OCI-LY3 (cell line): ENCODE measurements at regions not wholly inside any gene's neighbourhood (a gene's known extent, or its start where the extent isn't known, plus 50 kb on each side); places are given as distances from the start of the nearest gene placed in this dataset.

Experiments used
- H2AFZ ChIP-seq: fragments of 200-600, 300-600 bp; shearing (Covaris generic); 2 replicates; pipeline ENCODE4 v1.6.0; 2014; ENCODE audit warnings: antibody characterized with exemption, low read depth, low read length
- H3K27ac ChIP-seq: fragments of 200-600, 300-600 bp; sonication (generic); 2 replicates; pipeline ENCODE4 v1.5.1; 2014; ENCODE audit warnings: mild to moderate bottlenecking, low read length, moderate library complexity, mixed read lengths
- H3K27me3 ChIP-seq: fragments of 200-600, 300-600 bp; sonication (generic); 2 replicates; pipeline ENCODE4 v1.6.1; 2014; ENCODE audit warnings: low read depth, low read length, mixed read lengths
- H3K36me3 ChIP-seq: fragments of 200-600, 300-600 bp; sonication (generic); replicated peaks from 2 replicates; pipeline ENCODE3; 2014; ENCODE audit warnings: low read depth, low read length, mixed read lengths
- H3K4me1 ChIP-seq: fragments of 300-600, 200-600 bp; sonication (generic); 2 replicates; pipeline ENCODE4 v1.6.1; 2014; ENCODE audit warnings: low read length, mixed read lengths
- H3K4me2 ChIP-seq: fragments of 200-600, 300-600 bp; sonication (generic); 2 replicates; pipeline ENCODE4 v1.6.1; 2014; ENCODE audit warnings: low read length, mixed read lengths
- H3K4me3 ChIP-seq: fragments of 300-600, 200-600 bp; sonication (generic); 2 replicates; pipeline ENCODE4 v1.5.1; 2014; ENCODE audit warnings: antibody characterized with exemption, mild to moderate bottlenecking, low read length, moderate library complexity
- H3K79me2 ChIP-seq: fragments of 300-600, 200-600 bp; shearing (Covaris generic); 2 replicates; pipeline ENCODE4 v1.6.1; 2014; ENCODE audit warnings: mild to moderate bottlenecking, low read length, mixed read lengths
- H3K9ac ChIP-seq: fragments of 300-600, 200-600 bp; shearing (Covaris generic); 2 replicates; pipeline ENCODE4 v1.6.0; 2014; ENCODE audit warnings: mild to moderate bottlenecking, low read length, moderate library complexity
- H3K9me3 ChIP-seq: fragments of 200-600, 300-600 bp; shearing (Covaris generic); 2 replicates; pipeline ENCODE4 v1.6.1; 2014; ENCODE audit warnings: low read length, mixed read lengths; ENCODE audit not compliant: insufficient read depth
- H4K20me1 ChIP-seq: fragments of 200-600, 300-600 bp; sonication (generic); 2 replicates; pipeline ENCODE4 v1.6.1; 2016; ENCODE audit warnings: low read length, mixed read lengths; ENCODE audit not compliant: insufficient read depth
- EZH2phosphoT487 ChIP-seq: fragments of 200-600 bp; shearing (Covaris generic); IDR thresholded peaks from 2 replicates; pipeline ENCODE4 v1.6.1; 2018; ENCODE audit warnings: antibody characterized with exemption, mixed run types, low read depth
- TF ChIP-seq, protein P1 (sequence below): fragments of 200-600, 300-600 bp; sonication (generic); IDR thresholded peaks from 2 replicates; pipeline ENCODE4 v1.5.1; 2014; ENCODE audit warnings: antibody characterized with exemption, low read length, low read depth

DNA sequence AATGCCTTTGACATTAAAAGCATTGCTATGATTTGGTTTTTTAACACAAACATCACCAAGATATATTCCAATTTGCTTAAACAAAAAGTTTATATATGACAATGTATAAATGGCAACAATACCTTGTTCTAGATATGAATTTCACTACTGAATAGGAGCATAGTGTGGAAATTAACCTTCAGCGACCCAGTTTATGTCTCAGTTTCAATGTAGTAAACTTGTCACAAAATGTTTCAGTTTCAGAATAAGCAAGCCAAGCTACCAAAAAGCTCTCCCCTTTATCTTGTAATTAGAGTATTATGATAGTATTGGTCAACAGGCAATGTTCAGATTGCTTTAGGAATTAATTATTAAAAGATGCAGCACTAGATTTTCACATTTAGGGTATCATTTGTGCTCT is 99.6 kb upstream of the PCDH15 start:
- H3K27ac ChIP-seq: no peak overlapping the region

DNA sequence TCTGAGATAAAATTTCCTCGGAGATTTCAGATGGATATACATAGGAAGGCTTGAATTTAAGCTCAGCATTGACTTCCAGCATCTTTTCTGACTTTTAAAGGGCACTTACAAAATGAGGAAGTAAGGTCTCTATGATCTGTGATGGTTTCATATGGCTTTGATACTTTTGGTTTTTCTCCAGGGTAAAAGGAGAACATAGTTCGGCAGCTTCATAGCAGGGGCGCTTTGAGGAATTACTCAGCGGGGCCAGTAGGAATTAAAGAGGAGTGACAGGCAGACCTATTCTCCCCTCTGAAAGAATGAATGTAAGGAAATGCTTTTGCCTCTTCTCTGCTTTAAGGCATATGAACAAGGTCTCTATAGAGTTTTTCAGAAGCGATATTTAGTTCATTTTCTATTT is 80.0 kb upstream of the PCDH15 start:
- Histone ChIP-seq H4K20me1 (no peaks in the 10 kb centered on the region), H3K36me3 (no peaks in the 10 kb centered on the region), H3K9me3 (no peaks in the 10 kb centered on the region), H3K27ac (no peak overlapping the region), H3K79me2 (no peaks in the 10 kb centered on the region), H2AFZ (no peak overlapping the region), H3K27me3 (no peaks in the 10 kb centered on the region), H3K4me1 (no peaks in the 10 kb centered on the region; the same call in 1 of the 2 replicates), H3K4me3 (no peak overlapping the region), H3K4me2 (peak overlapping the region; percentile 18; the same call in 1 of the 2 replicates), H3K9ac (no peak overlapping the region)
- TF ChIP-seq, protein P1, sequence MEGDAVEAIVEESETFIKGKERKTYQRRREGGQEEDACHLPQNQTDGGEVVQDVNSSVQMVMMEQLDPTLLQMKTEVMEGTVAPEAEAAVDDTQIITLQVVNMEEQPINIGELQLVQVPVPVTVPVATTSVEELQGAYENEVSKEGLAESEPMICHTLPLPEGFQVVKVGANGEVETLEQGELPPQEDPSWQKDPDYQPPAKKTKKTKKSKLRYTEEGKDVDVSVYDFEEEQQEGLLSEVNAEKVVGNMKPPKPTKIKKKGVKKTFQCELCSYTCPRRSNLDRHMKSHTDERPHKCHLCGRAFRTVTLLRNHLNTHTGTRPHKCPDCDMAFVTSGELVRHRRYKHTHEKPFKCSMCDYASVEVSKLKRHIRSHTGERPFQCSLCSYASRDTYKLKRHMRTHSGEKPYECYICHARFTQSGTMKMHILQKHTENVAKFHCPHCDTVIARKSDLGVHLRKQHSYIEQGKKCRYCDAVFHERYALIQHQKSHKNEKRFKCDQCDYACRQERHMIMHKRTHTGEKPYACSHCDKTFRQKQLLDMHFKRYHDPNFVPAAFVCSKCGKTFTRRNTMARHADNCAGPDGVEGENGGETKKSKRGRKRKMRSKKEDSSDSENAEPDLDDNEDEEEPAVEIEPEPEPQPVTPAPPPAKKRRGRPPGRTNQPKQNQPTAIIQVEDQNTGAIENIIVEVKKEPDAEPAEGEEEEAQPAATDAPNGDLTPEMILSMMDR: no peak

More for the DNA sequence above, 99.6 kb upstream of the PCDH15 start:
- H3K9me3 ChIP-seq: no peaks in the 10 kb centered on the region
- no peaks in the 10 kb centered on the region for H3K36me3 ChIP-seq
- H3K4me3 ChIP-seq: no peak overlapping the region
- TF ChIP-seq, protein P1: no peak
- TF ChIP-seq EZH2phosphoT487: no peak
- H3K4me1 ChIP-seq: no peaks in the 10 kb centered on the region
- H4K20me1 ChIP-seq: no peaks in the 10 kb centered on the region
- H2AFZ ChIP-seq: no peak overlapping the region
- no peak overlapping the region for H3K9ac ChIP-seq
- no peaks in the 10 kb centered on the region for H3K79me2 ChIP-seq
- no peaks in the 10 kb centered on the region for H3K27me3 ChIP-seq
- no peak overlapping the region for H3K4me2 ChIP-seq

DNA sequence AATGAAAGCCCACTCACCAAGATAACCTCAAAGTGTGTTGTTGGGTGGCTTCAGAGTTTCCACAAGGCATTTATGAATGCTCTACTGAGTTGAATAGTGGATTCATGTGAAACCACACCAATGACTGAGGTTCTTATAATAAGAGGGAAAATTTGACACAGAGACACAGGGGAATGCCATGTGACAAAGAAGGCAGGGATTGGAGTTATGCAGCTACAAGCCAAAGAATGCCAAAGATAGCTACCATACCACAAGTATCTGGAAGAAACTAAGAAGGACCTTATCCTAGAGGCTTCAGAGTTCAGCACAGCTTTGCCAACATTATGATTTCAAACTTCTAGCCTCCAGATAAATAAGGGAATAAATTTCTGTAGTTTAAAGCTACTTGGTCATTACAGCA is 68.0 kb upstream of the PCDH15 start:
- H4K20me1 ChIP-seq: no peaks in the 10 kb centered on the region
- no peak overlapping the region for H3K9ac ChIP-seq
- no peaks in the 10 kb centered on the region for H3K27me3 ChIP-seq
- H3K4me3 ChIP-seq: no peak overlapping the region
- H3K4me2 ChIP-seq: no peak overlapping the region
- H2AFZ ChIP-seq: no peak overlapping the region
- no peaks in the 10 kb centered on the region for H3K4me1 ChIP-seq
- no peaks in the 10 kb centered on the region for H3K9me3 ChIP-seq
- no peaks in the 10 kb centered on the region for H3K36me3 ChIP-seq
- TF ChIP-seq, protein P1: no peak
- no peak for TF ChIP-seq EZH2phosphoT487
- no peak overlapping the region for H3K27ac ChIP-seq
- H3K79me2 ChIP-seq: no peaks in the 10 kb centered on the region

DNA sequence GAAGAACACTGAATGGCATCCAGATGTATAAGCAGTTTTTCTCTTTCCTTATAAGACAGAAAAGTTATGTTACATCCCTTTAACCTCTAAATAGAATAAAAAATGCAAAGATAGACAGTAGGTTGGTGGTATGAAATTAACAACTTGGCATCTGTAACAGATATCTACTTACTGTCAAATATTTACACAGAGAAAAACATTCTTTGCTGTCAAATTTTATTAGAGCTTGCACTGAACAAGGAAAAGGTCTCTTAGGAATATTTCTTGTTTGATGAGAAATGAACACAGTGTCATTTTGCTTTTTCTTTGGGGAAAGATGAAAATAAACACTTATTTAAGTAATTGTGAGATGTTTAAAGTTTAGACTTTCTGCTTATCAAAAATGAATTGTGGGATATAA is 65.6 kb upstream of the PCDH15 start:
- Histone ChIP-seq H3K79me2 (no peaks in the 10 kb centered on the region), H3K4me2 (no peak overlapping the region), H3K27ac (no peak overlapping the region), H2AFZ (no peak overlapping the region), H3K9me3 (no peaks in the 10 kb centered on the region), H3K36me3 (no peaks in the 10 kb centered on the region), H3K9ac (no peak overlapping the region), H4K20me1 (no peaks in the 10 kb centered on the region), H3K4me1 (no peaks in the 10 kb centered on the region), H3K4me3 (no peak overlapping the region), H3K27me3 (no peaks in the 10 kb centered on the region)
- TF ChIP-seq EZH2phosphoT487: no peak
- TF ChIP-seq, protein P1: no peak
